SK-N-SH (cell line): ENCODE measurements at regions not wholly inside any gene's neighbourhood (a gene's known extent, or its start where the extent isn't known, plus 50 kb on each side); places are given as distances from the start of the nearest gene placed in this dataset.

Experiments used
- CTCF ChIA-PET: fragments of 300-600, 350-600 bp; formaldehyde crosslinking; extraction: SDS; loops from one replicate; lab custom pipeline; 2021; lab: Yijun Ruan, JAX
- POLR2A ChIA-PET: fragments of 350-600 bp; sonication (Branson Sonifier 250); formaldehyde crosslinking; extraction: SDS; loops from one replicate; lab custom pipeline; 2020; ENCODE audit warnings: antibody characterized with exemption, inconsistent platforms; lab: Yijun Ruan, JAX
- DNase-seq: peaks from one replicate; pipeline ENCODE4 v3.0.0; 2012
- H2AFZ ChIP-seq: fragments of 200-600 bp; sonication (generic); 2 replicates; pipeline ENCODE4 v1.8.1; 2016; ENCODE audit warnings: antibody characterized with exemption, mild to moderate bottlenecking, low read depth
- H3F3A ChIP-seq: fragments of 200-600 bp; sonication (generic); replicated peaks from 2 replicates; pipeline ENCODE3; 2016; ENCODE audit warnings: antibody characterized with exemption, mild to moderate bottlenecking; ENCODE audit not compliant: insufficient read depth
- H3K27ac ChIP-seq, 2 experiments: fragments of 200-500 bp in 1 of 2; fragments of 200-600 bp in 1 of 2; sonication (Bioruptor generic) in 1 of 2; sonication (generic), shearing (Covaris generic) in 1 of 2; 2 replicates each; pipeline versions ENCODE4 v1.5.1 to v1.6.1; 2014 to 2016; ENCODE audit warnings: low read depth in 2 of 2, inconsistent platforms in 1 of 2, low read length in 1 of 2, mild to moderate bottlenecking in 1 of 2, mixed read lengths in 1 of 2
- H3K27me3 ChIP-seq: fragments of 200-600 bp; sonication (generic), shearing (Covaris generic); 2 replicates; pipeline ENCODE4 v1.6.1; 2016; ENCODE audit warnings: mixed run types; ENCODE audit not compliant: insufficient read depth
- H3K36me3 ChIP-seq, 2 experiments: fragments of 200-500 bp in 1 of 2; fragments of 200-600 bp in 1 of 2; sonication (Bioruptor generic) in 1 of 2; sonication (generic) in 1 of 2; replicated peaks in 1 of 2; 2 replicates each; pipeline versions ENCODE3 to v1.5.1; 2014 to 2016; ENCODE audit warnings: low read length in 1 of 2, mild to moderate bottlenecking in 1 of 2; ENCODE audit not compliant: insufficient read depth in 2 of 2, control insufficient read depth in 1 of 2
- H3K4me1 ChIP-seq, 2 experiments: fragments of 200-500 bp in 1 of 2; fragments of 200-600 bp in 1 of 2; sonication (Bioruptor generic) in 1 of 2; sonication (generic), shearing (Covaris generic) in 1 of 2; 2 replicates each; pipeline versions ENCODE4 v1.5.1 to v1.6.1; 2014 to 2016; ENCODE audit warnings: low read depth in 1 of 2, low read length in 1 of 2, mixed run types in 1 of 2; ENCODE audit not compliant: insufficient read depth in 2 of 2, control insufficient read depth in 1 of 2
- H3K4me2 ChIP-seq: fragments of 200-600 bp; sonication (generic), shearing (Covaris generic); 2 replicates; pipeline ENCODE4 v1.6.1; 2017; ENCODE audit warnings: mixed run types
- H3K4me3 ChIP-seq, 2 experiments: fragments of 200-500 bp in 1 of 2; fragments of 200-600 bp in 1 of 2; sonication (Bioruptor generic) in 1 of 2; sonication (generic), shearing (Covaris generic) in 1 of 2; 2 replicates each; pipeline versions ENCODE4 v1.5.1 to v1.8.1; 2014 to 2016; ENCODE audit warnings: low read depth in 2 of 2, inconsistent platforms in 1 of 2, low read length in 1 of 2, mild to moderate bottlenecking in 1 of 2, mixed read lengths in 1 of 2, moderate library complexity in 1 of 2
- H3K79me2 ChIP-seq: fragments of 200-600 bp; sonication (generic); 2 replicates; pipeline ENCODE4 v1.8.1; 2017; ENCODE audit warnings: mild to moderate bottlenecking; ENCODE audit not compliant: insufficient read depth
- H3K9ac ChIP-seq: fragments of 200-600 bp; sonication (generic); 2 replicates; pipeline ENCODE4 v1.6.1; 2017; ENCODE audit warnings: mixed run types
- H3K9me2 ChIP-seq: fragments of 200-600 bp; sonication (generic); 2 replicates; pipeline ENCODE4 v1.6.1; 2017; ENCODE audit warnings: mixed run types
- H3K9me3 ChIP-seq: fragments of 200-600 bp; sonication (generic); 2 replicates; pipeline ENCODE4 v1.6.1; 2017; ENCODE audit warnings: mixed run types, mild to moderate bottlenecking, moderate library complexity
- H4K20me1 ChIP-seq: fragments of 200-600 bp; sonication (generic); 2 replicates; pipeline ENCODE4 v1.6.1; 2017; ENCODE audit warnings: mild to moderate bottlenecking, mixed run types; ENCODE audit not compliant: insufficient read depth
- CHD2 ChIP-seq: fragments of 150-350 bp; IDR thresholded peaks from 2 replicates; pipeline ENCODE4 v1.6.1; 2018; ENCODE audit warnings: low read length; ENCODE audit not compliant: partially characterized antibody
- ELF1 ChIP-seq: IDR thresholded peaks from 2 replicates; pipeline ENCODE4 v1.4.0; 2012
- EP300 ChIP-seq, 2 experiments: IDR thresholded peaks; 2 replicates each; pipeline versions ENCODE4 v1.4.0 to v1.6.1; 2012; ENCODE audit warnings: borderline replicate concordance in 1 of 2, low read depth in 1 of 2, low read length in 1 of 2
- MAX ChIP-seq: IDR thresholded peaks from 2 replicates; pipeline ENCODE4 v1.4.0; 2012; ENCODE audit warnings: low read depth
- MEF2A ChIP-seq: IDR thresholded peaks from 2 replicates; pipeline ENCODE4 v1.4.0; 2012; ENCODE audit warnings: low read depth, borderline replicate concordance
- MXI1 ChIP-seq: IDR thresholded peaks from 2 replicates; pipeline ENCODE4 v1.6.1; 2012; ENCODE audit warnings: mild to moderate bottlenecking, low read depth, low read length, improper control_type of control experiment
- RAD21 ChIP-seq: IDR thresholded peaks from 2 replicates; pipeline ENCODE4 v1.6.1; 2012; ENCODE audit warnings: mild to moderate bottlenecking, low read length
- RFX5 ChIP-seq: IDR thresholded peaks from 2 replicates; pipeline ENCODE4 v1.6.1; 2012; ENCODE audit warnings: mild to moderate bottlenecking, improper control_type of control experiment, low read length
- RXRA ChIP-seq: IDR thresholded peaks from 2 replicates; pipeline ENCODE4 v1.4.0; 2012; ENCODE audit warnings: low read depth, mild to moderate bottlenecking, borderline replicate concordance
- SMC3 ChIP-seq: IDR thresholded peaks from 2 replicates; pipeline ENCODE4 v1.6.1; 2012; ENCODE audit warnings: low read depth, low read length, improper control_type of control experiment
- TEAD4 ChIP-seq: IDR thresholded peaks from 2 replicates; pipeline ENCODE4 v1.4.0; 2012; ENCODE audit warnings: mild to moderate bottlenecking, borderline replicate concordance; ENCODE audit not compliant: insufficient read depth
- USF2 ChIP-seq: fragments of 150-350 bp; IDR thresholded peaks from 2 replicates; pipeline ENCODE4 v1.6.1; 2017; ENCODE audit warnings: antibody characterized with exemption, low read length, low read depth, borderline replicate concordance
- WGBS: methylation state at CpG from one replicate; pipeline ENCODE4 v1.1.6; 2017; ENCODE audit warnings: low lambda C conversion rate; 5-methylcytosine and 5-hydroxymethylcytosine counted together
- TF ChIP-seq, protein P1 (sequence below): IDR thresholded peaks from 2 replicates; pipeline ENCODE4 v1.4.0; 2012; ENCODE audit warnings: low read depth, borderline replicate concordance
- TF ChIP-seq, protein P2 (sequence below): IDR thresholded peaks from 2 replicates; pipeline ENCODE4; 2012

DNA sequence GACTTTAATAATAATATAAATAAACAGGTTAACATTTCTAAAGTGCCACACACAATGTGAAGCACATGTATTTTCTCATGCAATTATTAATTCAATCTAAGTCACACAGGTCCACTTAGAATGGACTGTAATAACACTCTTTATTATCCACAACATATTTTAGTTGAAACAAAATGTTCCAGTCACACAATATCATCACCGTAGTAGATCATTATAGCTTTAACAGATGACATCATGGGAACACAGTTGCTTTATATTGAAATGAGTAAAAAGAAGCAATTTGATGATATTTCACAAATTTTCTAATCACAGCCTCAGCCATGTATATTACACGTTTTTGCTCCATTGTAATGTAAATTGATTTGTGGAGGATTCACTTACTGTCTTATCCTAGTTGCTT is 266.3 kb downstream of the MEIS1 start (continued):
- TF ChIP-seq ELF1 (no peak), CHD2 (no peak), TEAD4 (no peak), EP300 (IDR thresholded peaks at IDR 0.05; ENCODE audit: borderline replicate concordance in 1 of 2, low read depth in 1 of 2, low read length in 1 of 2) (no peak)
- TF ChIP-seq, protein P1, sequence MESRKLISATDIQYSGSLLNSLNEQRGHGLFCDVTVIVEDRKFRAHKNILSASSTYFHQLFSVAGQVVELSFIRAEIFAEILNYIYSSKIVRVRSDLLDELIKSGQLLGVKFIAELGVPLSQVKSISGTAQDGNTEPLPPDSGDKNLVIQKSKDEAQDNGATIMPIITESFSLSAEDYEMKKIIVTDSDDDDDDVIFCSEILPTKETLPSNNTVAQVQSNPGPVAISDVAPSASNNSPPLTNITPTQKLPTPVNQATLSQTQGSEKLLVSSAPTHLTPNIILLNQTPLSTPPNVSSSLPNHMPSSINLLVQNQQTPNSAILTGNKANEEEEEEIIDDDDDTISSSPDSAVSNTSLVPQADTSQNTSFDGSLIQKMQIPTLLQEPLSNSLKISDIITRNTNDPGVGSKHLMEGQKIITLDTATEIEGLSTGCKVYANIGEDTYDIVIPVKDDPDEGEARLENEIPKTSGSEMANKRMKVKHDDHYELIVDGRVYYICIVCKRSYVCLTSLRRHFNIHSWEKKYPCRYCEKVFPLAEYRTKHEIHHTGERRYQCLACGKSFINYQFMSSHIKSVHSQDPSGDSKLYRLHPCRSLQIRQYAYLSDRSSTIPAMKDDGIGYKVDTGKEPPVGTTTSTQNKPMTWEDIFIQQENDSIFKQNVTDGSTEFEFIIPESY, result no peak

DNA sequence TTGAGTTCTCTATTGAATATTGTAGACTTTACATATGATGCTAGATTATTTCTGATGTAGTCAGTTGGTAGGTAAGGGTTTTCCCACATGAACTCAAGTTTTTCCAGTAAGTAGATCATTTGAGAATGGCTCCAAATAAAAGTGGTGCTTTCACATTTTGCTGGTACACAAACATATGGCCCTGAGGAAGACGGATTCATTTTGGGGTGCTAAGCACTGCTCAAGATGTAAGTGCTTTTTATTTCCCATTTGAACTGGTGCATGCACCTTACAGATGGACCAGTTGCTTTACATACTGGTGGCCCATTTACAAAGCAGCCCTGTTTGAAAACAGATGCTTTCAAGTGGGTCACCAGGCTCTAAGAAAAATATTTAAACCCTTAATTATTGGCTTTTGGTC is 266.7 kb downstream of the MEIS1 start:
- CTCF ChIA-PET, result no interaction called here

More for the DNA sequence above, 266.7 kb downstream of the MEIS1 start:
- POLR2A ChIA-PET, result no interaction called here
- Histone ChIP-seq H3K4me3 (no peak overlapping the region), H3K79me2 (no peaks in the 10 kb centered on the region), H3K9ac (no peak overlapping the region), H3K9me3 (no peaks in the 10 kb centered on the region), H2AFZ (no peak overlapping the region), H4K20me1 (no peaks in the 10 kb centered on the region), H3K4me2 (no peak overlapping the region), H3K27me3 (no peaks in the 10 kb centered on the region), H3K4me1 (peaks cover 0 to 20% of the 10 kb centered on the region in 2 experiments; a peak in 3 of 4 replicates), H3F3A (no peaks in the 10 kb centered on the region), H3K27ac (no peak overlapping the region; a peak in 1 of 4 replicates), H3K36me3 (no peaks in the 10 kb centered on the region), H3K9me2 (no peaks in the 10 kb centered on the region)
- no peak for TF ChIP-seq USF2
- TF ChIP-seq RFX5, result no peak
- no peak for TF ChIP-seq MAX
- no peak for TF ChIP-seq SMC3
- no peak for TF ChIP-seq RAD21
- no peak for TF ChIP-seq MEF2A
- TF ChIP-seq MXI1, result no peak
- TF ChIP-seq ELF1, result no peak
- TF ChIP-seq, protein P2, sequence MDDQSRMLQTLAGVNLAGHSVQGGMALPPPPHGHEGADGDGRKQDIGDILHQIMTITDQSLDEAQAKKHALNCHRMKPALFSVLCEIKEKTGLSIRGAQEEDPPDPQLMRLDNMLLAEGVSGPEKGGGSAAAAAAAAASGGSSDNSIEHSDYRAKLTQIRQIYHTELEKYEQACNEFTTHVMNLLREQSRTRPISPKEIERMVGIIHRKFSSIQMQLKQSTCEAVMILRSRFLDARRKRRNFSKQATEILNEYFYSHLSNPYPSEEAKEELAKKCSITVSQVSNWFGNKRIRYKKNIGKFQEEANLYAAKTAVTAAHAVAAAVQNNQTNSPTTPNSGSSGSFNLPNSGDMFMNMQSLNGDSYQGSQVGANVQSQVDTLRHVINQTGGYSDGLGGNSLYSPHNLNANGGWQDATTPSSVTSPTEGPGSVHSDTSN, result no peak
- TF ChIP-seq RXRA, result no peak
- 58% methylated on average over 1 of the region's 1 CpG for WGBS
- DNase-seq, result no peak
